ENCODE measurements at regions not wholly inside any gene's neighbourhood (a gene's known extent, or its start where the extent isn't known, plus 50 kb on each side); places are given as distances from the start of the nearest gene placed in this dataset.

DNA sequence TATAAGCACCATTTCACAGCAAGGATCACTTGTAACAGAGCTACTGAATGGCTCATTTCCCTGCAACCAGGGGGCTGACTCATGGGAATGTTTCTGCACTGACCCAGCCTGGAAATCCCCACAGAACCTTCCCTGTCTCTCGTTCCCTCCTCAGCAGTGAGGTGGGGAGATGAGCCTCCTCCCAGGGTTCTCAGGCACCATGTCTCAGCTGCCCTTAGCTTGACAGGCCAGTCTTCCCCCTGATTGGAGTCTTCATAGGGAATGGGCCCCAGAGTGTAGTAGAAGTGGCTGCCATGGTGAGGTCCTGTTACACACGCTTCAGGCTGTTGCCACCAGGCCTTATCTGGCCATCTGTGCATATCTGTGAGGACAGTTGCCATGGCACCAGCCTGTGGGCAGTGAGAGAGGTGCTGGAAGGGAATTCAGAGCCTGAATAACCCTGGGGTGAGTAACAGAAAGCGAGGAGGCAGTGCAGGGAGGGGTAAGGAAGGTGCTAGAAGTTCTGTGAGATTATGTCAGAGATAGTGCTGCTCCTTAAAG is 324.4 kb downstream of the ENC1 start:
- Histone ChIP-seq H3K4me1 (ENCODE audit: insufficient read depth, low read length, poor library complexity, severe bottlenecking) (peaks cover 9% of the 10 kb centered on the region), H3K9me3 (ENCODE audit: insufficient read depth, low read depth, low read length) (no peaks in the 10 kb centered on the region), H3K9me2 (replicated peaks; ENCODE audit: low read depth, low read length) (no peaks in the 10 kb centered on the region), H3K79me2 (ENCODE audit: insufficient read depth, low read length) (no peaks in the 10 kb centered on the region), H3K9ac (ENCODE audit: low read depth, low read length, poor library complexity, severe bottlenecking) (no peak overlapping the region), H3K36me3 (ENCODE audit: insufficient read depth, low read length) (no peaks in the 10 kb centered on the region), H4K20me1 (ENCODE audit: insufficient read depth, low read length, poor library complexity, severe bottlenecking) (no peaks in the 10 kb centered on the region), H3F3A (ENCODE audit: low read depth) (no peaks in the 10 kb centered on the region), H3K4me2 (ENCODE audit: low read depth, low read length, poor library complexity, severe bottlenecking) (no peak overlapping the region), H3K4me3 (ENCODE audit: low read length, poor library complexity, severe bottlenecking) (no peak overlapping the region), H2AFZ (ENCODE audit: low read length) (no peak overlapping the region), H3K27me3 (ENCODE audit: insufficient read depth, low read length, poor library complexity, severe bottlenecking) (peaks cover 14% of the 10 kb centered on the region)
- TF ChIP-seq, protein P1, sequence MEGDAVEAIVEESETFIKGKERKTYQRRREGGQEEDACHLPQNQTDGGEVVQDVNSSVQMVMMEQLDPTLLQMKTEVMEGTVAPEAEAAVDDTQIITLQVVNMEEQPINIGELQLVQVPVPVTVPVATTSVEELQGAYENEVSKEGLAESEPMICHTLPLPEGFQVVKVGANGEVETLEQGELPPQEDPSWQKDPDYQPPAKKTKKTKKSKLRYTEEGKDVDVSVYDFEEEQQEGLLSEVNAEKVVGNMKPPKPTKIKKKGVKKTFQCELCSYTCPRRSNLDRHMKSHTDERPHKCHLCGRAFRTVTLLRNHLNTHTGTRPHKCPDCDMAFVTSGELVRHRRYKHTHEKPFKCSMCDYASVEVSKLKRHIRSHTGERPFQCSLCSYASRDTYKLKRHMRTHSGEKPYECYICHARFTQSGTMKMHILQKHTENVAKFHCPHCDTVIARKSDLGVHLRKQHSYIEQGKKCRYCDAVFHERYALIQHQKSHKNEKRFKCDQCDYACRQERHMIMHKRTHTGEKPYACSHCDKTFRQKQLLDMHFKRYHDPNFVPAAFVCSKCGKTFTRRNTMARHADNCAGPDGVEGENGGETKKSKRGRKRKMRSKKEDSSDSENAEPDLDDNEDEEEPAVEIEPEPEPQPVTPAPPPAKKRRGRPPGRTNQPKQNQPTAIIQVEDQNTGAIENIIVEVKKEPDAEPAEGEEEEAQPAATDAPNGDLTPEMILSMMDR (conservative IDR thresholded peaks at IDR 0.05; ENCODE audit: low read length) = no peak
- no peak for TF ChIP-seq EZH2phosphoT487 (IDR thresholded peaks at IDR 0.05; ENCODE audit: borderline replicate concordance)

DNA sequence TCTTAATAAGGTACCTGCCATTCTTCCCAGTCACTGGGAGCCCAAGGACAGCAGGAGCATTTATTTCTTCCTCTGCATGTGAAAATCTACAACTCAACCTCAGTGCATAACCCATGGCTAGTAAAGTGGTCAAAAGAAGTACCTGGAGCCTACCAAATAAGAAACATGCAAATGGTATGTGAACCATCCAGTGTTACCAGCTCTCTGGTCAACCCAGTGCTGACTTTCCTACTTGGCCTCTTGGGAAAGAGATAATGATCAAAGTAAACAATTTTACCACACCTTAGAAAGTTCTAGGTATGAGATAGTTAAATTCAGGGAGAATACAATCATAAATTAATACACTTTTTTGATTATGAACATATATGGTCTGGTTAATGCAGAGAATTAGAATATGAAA is 325.6 kb downstream of the ENC1 start:
- Histone ChIP-seq H3K79me2 (ENCODE audit: insufficient read depth, low read length) (no peaks in the 10 kb centered on the region), H3K27me3 (ENCODE audit: insufficient read depth, low read length, poor library complexity, severe bottlenecking) (peaks cover 2% of the 10 kb centered on the region), H3K36me3 (ENCODE audit: insufficient read depth, low read length) (no peaks in the 10 kb centered on the region), H3K9ac (ENCODE audit: low read depth, low read length, poor library complexity, severe bottlenecking) (no peak overlapping the region), H3K4me2 (ENCODE audit: low read depth, low read length, poor library complexity, severe bottlenecking) (no peak overlapping the region), H3K4me3 (ENCODE audit: low read length, poor library complexity, severe bottlenecking) (no peak overlapping the region), H3K4me1 (ENCODE audit: insufficient read depth, low read length, poor library complexity, severe bottlenecking) (peaks cover 9% of the 10 kb centered on the region), H4K20me1 (ENCODE audit: insufficient read depth, low read length, poor library complexity, severe bottlenecking) (no peaks in the 10 kb centered on the region), H3F3A (ENCODE audit: low read depth) (no peaks in the 10 kb centered on the region), H3K9me3 (ENCODE audit: insufficient read depth, low read depth, low read length) (no peaks in the 10 kb centered on the region), H2AFZ (ENCODE audit: low read length) (no peak overlapping the region), H3K9me2 (replicated peaks; ENCODE audit: low read depth, low read length) (no peaks in the 10 kb centered on the region)
- TF ChIP-seq, protein P1 (conservative IDR thresholded peaks at IDR 0.05; ENCODE audit: low read length) = no peak

DNA sequence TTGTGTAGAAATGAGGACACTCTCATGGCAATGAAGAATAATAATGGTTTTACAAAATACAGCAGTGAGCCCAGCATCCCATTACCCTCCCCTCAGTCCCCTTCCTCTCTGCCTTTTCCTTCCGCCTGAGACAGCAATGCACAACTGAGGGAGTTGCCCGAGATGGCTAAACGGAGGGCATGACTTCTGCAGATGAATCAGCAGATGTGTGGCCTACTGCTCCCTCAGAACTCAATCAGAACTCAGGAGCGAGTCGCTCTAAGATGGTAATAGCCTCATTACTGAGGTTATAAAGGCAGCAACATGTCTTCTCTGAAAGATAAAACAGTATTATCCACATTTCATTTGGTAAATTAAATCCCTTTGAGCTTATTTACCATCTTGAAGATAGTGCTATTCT is 326.6 kb downstream of the ENC1 start:
- no peaks in the 10 kb centered on the region for H3F3A ChIP-seq (ENCODE audit: low read depth)
- no peaks in the 10 kb centered on the region for H3K36me3 ChIP-seq (ENCODE audit: insufficient read depth, low read length)
- TF ChIP-seq, protein P1 (conservative IDR thresholded peaks at IDR 0.05; ENCODE audit: low read length) = no peak
- TF ChIP-seq EZH2phosphoT487 (IDR thresholded peaks at IDR 0.05; ENCODE audit: borderline replicate concordance) = no peak
- no peaks in the 10 kb centered on the region for H3K9me2 ChIP-seq (replicated peaks; ENCODE audit: low read depth, low read length)
- no peaks in the 10 kb centered on the region for H3K27me3 ChIP-seq (ENCODE audit: insufficient read depth, low read length, poor library complexity, severe bottlenecking)
- no peak overlapping the region for H3K4me2 ChIP-seq (ENCODE audit: low read depth, low read length, poor library complexity, severe bottlenecking)
- H3K9me3 ChIP-seq (ENCODE audit: insufficient read depth, low read depth, low read length) = no peaks in the 10 kb centered on the region
- H3K4me1 ChIP-seq (ENCODE audit: insufficient read depth, low read length, poor library complexity, severe bottlenecking) = peaks cover 9% of the 10 kb centered on the region
- H3K79me2 ChIP-seq (ENCODE audit: insufficient read depth, low read length) = no peaks in the 10 kb centered on the region
- H2AFZ ChIP-seq (ENCODE audit: low read length) = no peak overlapping the region
- H4K20me1 ChIP-seq (ENCODE audit: insufficient read depth, low read length, poor library complexity, severe bottlenecking) = no peaks in the 10 kb centered on the region
- H3K4me3 ChIP-seq (ENCODE audit: low read length, poor library complexity, severe bottlenecking) = no peak overlapping the region
- H3K9ac ChIP-seq (ENCODE audit: low read depth, low read length, poor library complexity, severe bottlenecking) = no peak overlapping the region

Data from Loucy (cell line).